Epithelial cell of esophagus (primary cell): ENCODE measurements at regions not wholly inside any gene's neighbourhood (a gene's known extent, or its start where the extent isn't known, plus 50 kb on each side); places are given as distances from the start of the nearest gene placed in this dataset.

Source experiments
- DNase-seq: peaks from one replicate; pipeline ENCODE4 v3.0.0; 2010; ENCODE audit warnings: low read depth
- H3K4me3 ChIP-seq: 2 replicates; pipeline ENCODE4 v1.5.1; 2011; ENCODE audit warnings: mild to moderate bottlenecking, low read length, control low read depth
- CTCF ChIP-seq: IDR thresholded peaks from 2 replicates; pipeline ENCODE4 v1.5.1; 2011; ENCODE audit warnings: low read depth, mild to moderate bottlenecking, low read length, control low read depth, inconsistent platforms; ENCODE audit not compliant: insufficient read depth; ENCODE audit errors: missing control alignments

GRCh38 chr18:45399643-45400042 lies 215.6 kb upstream of the SLC14A2 start:
- DNase-seq, result no peak
- H3K4me3 ChIP-seq, result no peak overlapping the region
- TF ChIP-seq CTCF, result no peak

GRCh38 chr18:45402485-45403056 lies 212.7 kb upstream of the SLC14A2 start:
- peak; percentile 96 for DNase-seq
- no peak for TF ChIP-seq CTCF
- no peak overlapping the region for H3K4me3 ChIP-seq

GRCh38 chr18:45403341-45404049 lies 211.8 kb upstream of the SLC14A2 start:
- no peak overlapping the region for H3K4me3 ChIP-seq
- peak; percentile 61 for DNase-seq
- no peak for TF ChIP-seq CTCF

DNA sequence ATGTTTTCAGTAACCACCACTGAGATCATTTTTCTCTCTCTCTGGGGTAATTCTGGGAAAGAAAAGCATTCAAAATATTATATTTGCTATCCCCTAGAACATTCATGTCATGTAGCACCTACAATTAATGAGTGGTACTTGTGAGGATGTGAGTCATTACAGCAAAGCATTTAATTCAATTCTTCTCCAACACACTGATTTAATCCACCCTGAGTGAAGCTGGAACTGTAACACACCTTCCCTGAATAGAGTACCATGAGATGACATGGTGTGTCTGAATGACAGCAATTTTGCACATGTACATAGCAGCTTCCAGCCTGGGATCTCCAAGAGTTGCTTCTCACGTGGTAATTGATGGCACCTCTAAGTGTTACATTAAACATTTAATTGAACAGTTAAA lies 207.1 kb upstream of the SLC14A2 start:
- H3K4me3 ChIP-seq, result no peak overlapping the region
- no peak for TF ChIP-seq CTCF
- peak; percentile 28 for DNase-seq

- TF ChIP-seq CTCF, result no peak
- no peak overlapping the region for H3K4me3 ChIP-seq
- DNase-seq, result no peak
Observed at GRCh38 chr18:45409971-45410370, 205.3 kb upstream of the SLC14A2 start.

GRCh38 chr18:45412577-45412976 lies 202.7 kb upstream of the SLC14A2 start:
- no peak overlapping the region for H3K4me3 ChIP-seq
- peak; percentile 88 for DNase-seq
- no peak for TF ChIP-seq CTCF
